HEK293T (cell line): ENCODE measurements at regions not wholly inside any gene's neighbourhood (a gene's known extent, or its start where the extent isn't known, plus 50 kb on each side); places are given as distances from the start of the nearest gene placed in this dataset.

ENCODE experiments used
- ARNT ChIP-seq: fragments of 450-650 bp; IDR thresholded peaks from 2 replicates; pipeline ENCODE4 v1.6.1; 2017; ENCODE audit warnings: mild to moderate bottlenecking
- BHLHE40 ChIP-seq: fragments of 450-650 bp; IDR thresholded peaks from 2 replicates; pipeline ENCODE4 v1.6.1; 2016; ENCODE audit warnings: mild to moderate bottlenecking, moderate library complexity, borderline replicate concordance
- FOXA1 ChIP-seq: fragments of 450-650 bp; IDR thresholded peaks from 2 replicates; pipeline ENCODE4 v1.6.1; 2016; ENCODE audit warnings: mild to moderate bottlenecking
- FOXK2 ChIP-seq: fragments of 450-650 bp; IDR thresholded peaks from 2 replicates; pipeline ENCODE4 v1.6.1; 2016; ENCODE audit warnings: mild to moderate bottlenecking
- FOXM1 ChIP-seq: fragments of 450-650 bp; IDR thresholded peaks from 2 replicates; pipeline ENCODE4 v1.6.1; 2017; ENCODE audit warnings: mild to moderate bottlenecking, borderline replicate concordance
- L3MBTL2 ChIP-seq: fragments of 450-650 bp; conservative IDR thresholded peaks from 2 replicates; pipeline ENCODE4 v1.6.1; 2016; ENCODE audit warnings: mild to moderate bottlenecking
- LEF1 ChIP-seq: fragments of 450-650 bp; IDR thresholded peaks from 2 replicates; pipeline ENCODE4 v1.6.1; 2017; ENCODE audit warnings: mild to moderate bottlenecking, borderline replicate concordance
- NFRKB ChIP-seq: fragments of 450-650 bp; IDR thresholded peaks from 2 replicates; pipeline ENCODE4 v1.6.1; 2016; ENCODE audit warnings: mild to moderate bottlenecking, moderate library complexity
- SP1 ChIP-seq: fragments of 450-650 bp; IDR thresholded peaks from 2 replicates; pipeline ENCODE4 v1.6.1; 2017
- SUZ12 ChIP-seq: fragments of 450-650 bp; IDR thresholded peaks from 2 replicates; pipeline ENCODE4 v1.6.1; 2016; ENCODE audit warnings: mild to moderate bottlenecking
- TARDBP ChIP-seq: fragments of 450-650 bp; IDR thresholded peaks from 2 replicates; pipeline ENCODE4 v1.6.1; 2016
- ZNF384 ChIP-seq: fragments of 450-650 bp; IDR thresholded peaks from 2 replicates; pipeline ENCODE4 v1.6.1; 2016
- TF ChIP-seq, protein P1 (sequence below): fragments of 450-650 bp; IDR thresholded peaks from 2 replicates; pipeline ENCODE4 v1.6.1; 2016

DNA sequence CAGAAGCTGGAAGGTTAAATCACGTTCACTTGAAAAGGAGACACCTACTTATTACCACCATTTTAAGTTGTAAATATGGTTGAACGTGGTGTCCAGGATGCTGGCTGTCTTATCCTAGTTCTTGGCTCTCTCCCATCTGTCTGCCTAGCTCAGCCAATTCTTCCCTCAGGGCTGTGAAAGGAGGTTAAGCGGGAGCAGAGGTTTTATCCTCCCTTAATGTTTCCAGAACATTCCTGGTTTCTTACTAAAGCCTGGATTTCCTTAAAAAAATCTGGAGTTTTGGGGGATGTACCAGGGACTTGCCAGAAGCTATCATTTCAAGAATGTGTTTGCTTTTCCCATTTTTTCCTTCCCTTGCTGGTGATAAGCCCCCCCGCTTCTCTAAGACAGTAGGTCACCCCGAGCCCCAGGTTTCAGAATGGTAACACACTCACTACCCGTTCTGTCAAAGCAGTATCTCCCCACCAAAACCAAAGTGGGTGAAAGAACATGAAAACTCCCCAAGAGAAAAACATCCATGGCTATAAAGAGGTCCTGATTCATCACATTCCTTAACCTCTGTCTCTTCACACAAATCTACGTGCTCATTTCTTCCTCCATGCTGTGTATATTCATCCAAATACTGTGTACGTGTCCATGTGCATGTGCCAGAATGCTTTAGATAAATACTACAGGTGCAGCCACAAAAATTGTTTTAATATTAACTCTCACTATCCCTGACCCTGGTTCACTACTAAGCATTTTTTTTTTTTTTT, 114.7 kb downstream of the MAP3K21 start:
- TF ChIP-seq FOXA1 (no peak), SP1 (no peak), SUZ12 (no peak), FOXK2 (no peak), ARNT (no peak), NFRKB (no peak), LEF1 (no peak), BHLHE40 (no peak), FOXM1 (no peak), ZNF384 (no peak), TARDBP (no peak), L3MBTL2 (no peak)
- TF ChIP-seq, protein P1, sequence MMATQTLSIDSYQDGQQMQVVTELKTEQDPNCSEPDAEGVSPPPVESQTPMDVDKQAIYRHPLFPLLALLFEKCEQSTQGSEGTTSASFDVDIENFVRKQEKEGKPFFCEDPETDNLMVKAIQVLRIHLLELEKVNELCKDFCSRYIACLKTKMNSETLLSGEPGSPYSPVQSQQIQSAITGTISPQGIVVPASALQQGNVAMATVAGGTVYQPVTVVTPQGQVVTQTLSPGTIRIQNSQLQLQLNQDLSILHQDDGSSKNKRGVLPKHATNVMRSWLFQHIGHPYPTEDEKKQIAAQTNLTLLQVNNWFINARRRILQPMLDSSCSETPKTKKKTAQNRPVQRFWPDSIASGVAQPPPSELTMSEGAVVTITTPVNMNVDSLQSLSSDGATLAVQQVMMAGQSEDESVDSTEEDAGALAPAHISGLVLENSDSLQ, result no peak
